KMS-11 (cell line): ENCODE measurements at regions not wholly inside any gene's neighbourhood (a gene's known extent, or its start where the extent isn't known, plus 50 kb on each side); places are given as distances from the start of the nearest gene placed in this dataset.

Experiments used
- H2AFZ ChIP-seq: fragments of 200-600 bp; sonication (generic); 2 replicates; pipeline ENCODE4 v1.6.1; 2016; ENCODE audit warnings: antibody characterized with exemption, mixed run types, low read depth
- H3K27ac ChIP-seq: fragments of 200-600 bp; sonication (generic); 2 replicates; pipeline ENCODE4 v1.6.1; 2016; ENCODE audit warnings: mild to moderate bottlenecking, mixed run types
- H3K27me3 ChIP-seq: fragments of 200-600 bp; sonication (generic); 2 replicates; pipeline ENCODE4 v1.6.1; 2017; ENCODE audit warnings: mild to moderate bottlenecking, low read depth, mixed run types, moderate library complexity; ENCODE audit not compliant: insufficient read depth
- H3K36me3 ChIP-seq: fragments of 200-600 bp; sonication (generic); 2 replicates; pipeline ENCODE4 v1.6.1; 2017; ENCODE audit warnings: mild to moderate bottlenecking, mixed run types; ENCODE audit not compliant: insufficient read depth
- H3K4me1 ChIP-seq: fragments of 200-600 bp; sonication (generic); 2 replicates; pipeline ENCODE4 v1.6.1; 2016; ENCODE audit warnings: mild to moderate bottlenecking, low read depth, mixed run types; ENCODE audit not compliant: poor library complexity, severe bottlenecking
- H3K4me2 ChIP-seq: fragments of 200-600 bp; sonication (generic); 2 replicates; pipeline ENCODE4 v1.7.0; 2016; ENCODE audit warnings: mild to moderate bottlenecking, mixed run types
- H3K4me3 ChIP-seq: fragments of 200-600 bp; sonication (generic); IDR thresholded peaks from 2 replicates; pipeline ENCODE4 v1.6.1; 2017; ENCODE audit warnings: low read depth, low read length, mixed read lengths; ENCODE audit not compliant: insufficient read depth
- H3K79me2 ChIP-seq: fragments of 200-600 bp; sonication (generic); 2 replicates; pipeline ENCODE4 v1.6.1; 2016; ENCODE audit warnings: low read depth, mixed run types; ENCODE audit not compliant: insufficient read depth
- H3K9ac ChIP-seq: fragments of 200-600 bp; sonication (generic); 2 replicates; pipeline ENCODE4 v1.6.1; 2016; ENCODE audit warnings: mild to moderate bottlenecking, mixed run types
- H4K20me1 ChIP-seq: fragments of 200-600 bp; sonication (generic); 2 replicates; pipeline ENCODE4 v1.6.1; 2016; ENCODE audit warnings: mild to moderate bottlenecking, mixed run types; ENCODE audit not compliant: insufficient read depth
- CTCF ChIP-seq: fragments of 200-600 bp; sonication (generic); conservative IDR thresholded peaks from 2 replicates; pipeline ENCODE4 v1.6.1; 2017; ENCODE audit warnings: low read depth, mild to moderate bottlenecking, antibody characterized with exemption, low read length, moderate library complexity, mixed read lengths

- no peak for TF ChIP-seq CTCF
- Histone ChIP-seq H4K20me1 (no peaks in the 10 kb centered on the region), H3K27me3 (no peaks in the 10 kb centered on the region), H3K4me2 (no peak overlapping the region), H3K9ac (no peak overlapping the region), H3K36me3 (no peaks in the 10 kb centered on the region), H2AFZ (no peak overlapping the region), H3K27ac (no peak overlapping the region), H3K4me1 (no peaks in the 10 kb centered on the region), H3K79me2 (no peaks in the 10 kb centered on the region), H3K4me3 (no peak overlapping the region)
Observed at GRCh38 chr13:99630269-99630898, 129.1 kb downstream of the TM9SF2 start.

GRCh38 chr13:99629641-99630040, 128.4 kb downstream of the TM9SF2 start:
- Histone ChIP-seq H3K79me2 (no peaks in the 10 kb centered on the region), H3K4me2 (no peak overlapping the region), H3K4me3 (no peak overlapping the region), H2AFZ (no peak overlapping the region), H3K36me3 (no peaks in the 10 kb centered on the region), H3K27me3 (no peaks in the 10 kb centered on the region), H3K27ac (no peak overlapping the region), H3K9ac (no peak overlapping the region), H3K4me1 (no peaks in the 10 kb centered on the region), H4K20me1 (no peaks in the 10 kb centered on the region)
- TF ChIP-seq CTCF, result no peak

GRCh38 chr13:99628442-99628841, 127.2 kb downstream of the TM9SF2 start:
- Histone ChIP-seq H3K9ac (no peak overlapping the region), H3K79me2 (no peaks in the 10 kb centered on the region)

GRCh38 chr13:99626461-99627082, 125.3 kb downstream of the TM9SF2 start:
- no peak overlapping the region for H3K27ac ChIP-seq
- no peak overlapping the region for H3K4me2 ChIP-seq

More at GRCh38 chr13:99628442-99628841, 127.2 kb downstream of the TM9SF2 start:
- Histone ChIP-seq H3K27me3 (no peaks in the 10 kb centered on the region), H3K4me1 (no peaks in the 10 kb centered on the region), H3K27ac (no peak overlapping the region), H4K20me1 (no peaks in the 10 kb centered on the region), H3K4me3 (no peak overlapping the region), H2AFZ (no peak overlapping the region), H3K36me3 (no peaks in the 10 kb centered on the region), H3K4me2 (no peak overlapping the region)
- no peak for TF ChIP-seq CTCF

More at GRCh38 chr13:99626461-99627082, 125.3 kb downstream of the TM9SF2 start:
- H3K27me3 ChIP-seq, result no peaks in the 10 kb centered on the region
- no peaks in the 10 kb centered on the region for H3K36me3 ChIP-seq
- H4K20me1 ChIP-seq, result no peaks in the 10 kb centered on the region
- H2AFZ ChIP-seq, result no peak overlapping the region
- no peak for TF ChIP-seq CTCF
- no peak overlapping the region for H3K9ac ChIP-seq
- H3K4me1 ChIP-seq, result no peaks in the 10 kb centered on the region
- no peak overlapping the region for H3K4me3 ChIP-seq
- no peaks in the 10 kb centered on the region for H3K79me2 ChIP-seq
